Stomach (tissue), 4 donors: ENCODE measurements at regions not wholly inside any gene's neighbourhood (a gene's known extent, or its start where the extent isn't known, plus 50 kb on each side); places are given as distances from the start of the nearest gene placed in this dataset.

Experiments used
- POLR2A ChIP-seq, 4 donors: fragments of 450-650 bp; IDR thresholded peaks; one replicate each; pipeline ENCODE4 v1.6.1; 2016; ENCODE audit warnings: antibody characterized with exemption in 4 of 4, control low read depth in 2 of 4, mild to moderate bottlenecking in 1 of 4, moderate library complexity in 1 of 4
- TF ChIP-seq, protein P1 (sequence below), 7 experiments: fragments of 450-650 bp in 4 of 7; fragments of 200-600 bp in 3 of 7; sonication (generic) in 3 of 7; IDR thresholded peaks; one replicate each; pipeline ENCODE4 v1.5.1; 2016 to 2019; ENCODE audit warnings: antibody characterized with exemption in 7 of 7, control low read depth in 2 of 7, mild to moderate bottlenecking in 1 of 7

- TF ChIP-seq, protein P1, sequence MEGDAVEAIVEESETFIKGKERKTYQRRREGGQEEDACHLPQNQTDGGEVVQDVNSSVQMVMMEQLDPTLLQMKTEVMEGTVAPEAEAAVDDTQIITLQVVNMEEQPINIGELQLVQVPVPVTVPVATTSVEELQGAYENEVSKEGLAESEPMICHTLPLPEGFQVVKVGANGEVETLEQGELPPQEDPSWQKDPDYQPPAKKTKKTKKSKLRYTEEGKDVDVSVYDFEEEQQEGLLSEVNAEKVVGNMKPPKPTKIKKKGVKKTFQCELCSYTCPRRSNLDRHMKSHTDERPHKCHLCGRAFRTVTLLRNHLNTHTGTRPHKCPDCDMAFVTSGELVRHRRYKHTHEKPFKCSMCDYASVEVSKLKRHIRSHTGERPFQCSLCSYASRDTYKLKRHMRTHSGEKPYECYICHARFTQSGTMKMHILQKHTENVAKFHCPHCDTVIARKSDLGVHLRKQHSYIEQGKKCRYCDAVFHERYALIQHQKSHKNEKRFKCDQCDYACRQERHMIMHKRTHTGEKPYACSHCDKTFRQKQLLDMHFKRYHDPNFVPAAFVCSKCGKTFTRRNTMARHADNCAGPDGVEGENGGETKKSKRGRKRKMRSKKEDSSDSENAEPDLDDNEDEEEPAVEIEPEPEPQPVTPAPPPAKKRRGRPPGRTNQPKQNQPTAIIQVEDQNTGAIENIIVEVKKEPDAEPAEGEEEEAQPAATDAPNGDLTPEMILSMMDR (IDR thresholded peaks at IDR 0.05), result no peak
- TF ChIP-seq POLR2A (IDR thresholded peaks at IDR 0.05), result no peak
Measured at GRCh38 chr20:59443550-59443949, 143.1 kb downstream of the EDN3 start.
